GM10266 (cell line): ENCODE measurements at regions not wholly inside any gene's neighbourhood (a gene's known extent, or its start where the extent isn't known, plus 50 kb on each side); places are given as distances from the start of the nearest gene placed in this dataset.

Experiments used
- DNase-seq: peaks from one replicate; pipeline ENCODE4 v3.0.0; 2012; ENCODE audit errors: extremely low spot score
- TF ChIP-seq, protein P1 (sequence below): IDR thresholded peaks from 2 replicates; pipeline ENCODE4 v1.5.1; 2012; ENCODE audit warnings: mild to moderate bottlenecking, low read depth; ENCODE audit not compliant: control insufficient read depth, insufficient read depth; ENCODE audit errors: missing control alignments

DNA sequence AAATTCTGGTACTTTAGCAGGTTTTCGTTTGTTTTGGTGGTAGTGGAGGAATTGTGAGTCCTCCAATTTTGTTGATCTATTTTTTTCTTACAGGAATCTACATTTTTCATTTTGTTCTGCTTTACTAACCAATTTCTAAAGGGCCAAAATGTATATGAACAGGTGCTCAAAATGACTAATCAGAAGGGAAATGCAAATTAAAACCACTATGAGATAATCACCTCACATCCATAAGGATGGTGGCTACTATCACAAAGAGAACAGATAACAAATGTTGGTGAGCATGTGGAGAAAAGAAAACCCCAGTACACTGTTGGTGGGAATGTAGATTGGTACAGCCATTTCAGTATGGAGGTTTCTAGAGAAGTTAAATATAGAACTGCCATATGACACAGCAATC is 134.2 kb downstream of the LMO4 start:
- no peak for DNase-seq
- TF ChIP-seq, protein P1, sequence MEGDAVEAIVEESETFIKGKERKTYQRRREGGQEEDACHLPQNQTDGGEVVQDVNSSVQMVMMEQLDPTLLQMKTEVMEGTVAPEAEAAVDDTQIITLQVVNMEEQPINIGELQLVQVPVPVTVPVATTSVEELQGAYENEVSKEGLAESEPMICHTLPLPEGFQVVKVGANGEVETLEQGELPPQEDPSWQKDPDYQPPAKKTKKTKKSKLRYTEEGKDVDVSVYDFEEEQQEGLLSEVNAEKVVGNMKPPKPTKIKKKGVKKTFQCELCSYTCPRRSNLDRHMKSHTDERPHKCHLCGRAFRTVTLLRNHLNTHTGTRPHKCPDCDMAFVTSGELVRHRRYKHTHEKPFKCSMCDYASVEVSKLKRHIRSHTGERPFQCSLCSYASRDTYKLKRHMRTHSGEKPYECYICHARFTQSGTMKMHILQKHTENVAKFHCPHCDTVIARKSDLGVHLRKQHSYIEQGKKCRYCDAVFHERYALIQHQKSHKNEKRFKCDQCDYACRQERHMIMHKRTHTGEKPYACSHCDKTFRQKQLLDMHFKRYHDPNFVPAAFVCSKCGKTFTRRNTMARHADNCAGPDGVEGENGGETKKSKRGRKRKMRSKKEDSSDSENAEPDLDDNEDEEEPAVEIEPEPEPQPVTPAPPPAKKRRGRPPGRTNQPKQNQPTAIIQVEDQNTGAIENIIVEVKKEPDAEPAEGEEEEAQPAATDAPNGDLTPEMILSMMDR: no peak

DNA sequence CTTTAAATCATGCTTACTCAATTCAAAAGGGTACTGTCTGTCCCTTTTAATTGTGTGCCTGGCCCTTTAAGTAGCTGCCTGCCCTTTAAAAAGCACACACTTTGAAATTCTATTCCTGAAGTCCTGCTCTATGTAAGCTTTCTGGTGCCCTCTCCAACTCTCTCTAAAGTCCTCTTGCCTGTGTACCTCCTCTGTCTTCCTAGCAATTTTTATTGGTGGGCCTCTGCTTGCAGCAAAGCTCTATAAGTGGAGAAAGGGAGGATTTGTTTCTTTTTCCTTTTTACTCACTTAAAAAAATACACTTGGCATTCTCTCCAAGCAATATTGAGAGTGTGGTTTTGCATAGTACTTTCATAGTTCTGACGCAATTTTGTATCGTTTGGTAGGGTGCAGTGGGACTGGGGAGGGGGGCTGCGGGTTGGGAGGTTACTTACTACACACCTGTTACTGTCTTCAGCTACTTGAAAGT is 135.4 kb downstream of the LMO4 start:
- TF ChIP-seq, protein P1: no peak
- DNase-seq: peak; percentile 10

DNA sequence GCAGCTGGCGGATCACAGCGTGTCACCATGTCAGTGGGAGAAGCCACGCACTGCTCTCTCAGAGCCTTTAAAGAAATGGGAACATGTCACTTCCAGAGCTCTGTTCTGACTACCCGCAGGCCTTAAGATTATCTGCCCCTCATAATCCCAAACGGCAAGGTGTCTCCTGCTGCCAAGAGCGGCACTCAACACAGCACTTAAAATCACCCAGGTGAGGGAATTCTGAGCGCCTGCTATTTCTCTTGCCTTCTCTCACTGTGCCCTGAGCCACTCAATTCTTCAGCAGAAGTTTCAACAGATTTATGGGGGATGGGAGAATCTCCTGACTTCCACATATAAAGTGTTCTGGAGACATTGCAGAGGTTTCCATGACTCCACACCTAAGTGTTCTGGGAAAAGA is 137.9 kb downstream of the LMO4 start:
- no peak for DNase-seq
- TF ChIP-seq, protein P1: no peak

DNA sequence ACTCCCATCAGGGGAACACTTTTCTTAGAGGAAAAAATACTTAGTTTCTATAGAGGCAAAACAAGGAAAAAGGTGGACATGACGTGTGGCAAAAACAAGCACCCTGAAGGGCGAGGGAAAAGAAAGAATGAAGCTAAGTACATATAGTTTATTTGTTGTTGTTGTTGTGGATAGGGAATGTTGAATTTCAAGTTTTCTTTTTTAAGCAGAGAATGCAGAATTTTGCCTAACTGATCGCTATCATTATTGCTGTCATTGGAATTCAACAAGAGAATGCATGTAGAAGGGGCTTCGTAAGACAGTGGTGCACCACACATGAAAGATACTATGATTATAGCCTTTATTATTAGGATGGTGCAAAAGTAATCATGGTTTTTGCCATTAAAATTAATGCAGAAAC is 144.0 kb downstream of the LMO4 start:
- no peak for DNase-seq
- TF ChIP-seq, protein P1: no peak

DNA sequence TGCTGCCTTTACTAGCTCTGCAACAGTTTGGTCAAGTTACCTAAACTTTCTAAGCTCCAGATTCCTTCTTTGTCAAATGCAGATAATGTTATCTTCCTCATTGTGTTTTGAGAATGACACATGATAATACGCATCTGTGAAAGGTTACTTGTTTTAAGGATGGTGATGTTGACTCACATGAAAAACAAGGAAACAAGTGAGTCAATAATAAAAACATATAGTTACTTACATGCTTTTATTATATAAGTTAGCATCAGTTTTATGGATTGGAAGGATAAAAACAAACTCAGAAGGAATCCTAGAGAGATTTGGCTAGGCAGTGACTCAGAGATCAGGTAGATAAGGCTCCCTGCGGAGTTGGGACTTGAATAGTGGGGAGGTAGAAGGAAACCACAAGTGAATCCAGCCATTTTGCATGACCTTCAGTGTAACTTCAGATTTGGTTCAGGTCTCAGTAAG is 144.6 kb downstream of the LMO4 start:
- no peak for DNase-seq
- TF ChIP-seq, protein P1: no peak

DNA sequence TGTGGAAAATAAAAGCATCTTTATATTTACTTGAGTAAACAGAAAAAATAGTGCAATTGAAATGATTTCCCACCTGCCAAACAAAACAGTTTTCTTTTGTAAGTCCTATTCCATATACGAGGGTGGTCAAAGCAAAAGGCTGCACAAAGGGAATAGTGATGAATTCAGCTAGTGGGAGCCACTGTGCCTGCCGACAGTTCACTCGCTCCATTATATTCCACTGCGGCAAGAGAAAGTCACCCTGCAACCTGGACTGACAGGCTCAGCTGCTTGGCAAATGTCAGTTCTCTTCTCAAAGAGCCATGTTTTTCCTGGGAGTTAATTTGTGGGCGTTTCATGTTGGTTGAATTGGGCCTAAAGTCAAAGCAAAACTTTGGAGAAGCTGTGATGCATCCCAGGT is 145.4 kb downstream of the LMO4 start:
- no peak for DNase-seq
- TF ChIP-seq, protein P1: no peak

DNA sequence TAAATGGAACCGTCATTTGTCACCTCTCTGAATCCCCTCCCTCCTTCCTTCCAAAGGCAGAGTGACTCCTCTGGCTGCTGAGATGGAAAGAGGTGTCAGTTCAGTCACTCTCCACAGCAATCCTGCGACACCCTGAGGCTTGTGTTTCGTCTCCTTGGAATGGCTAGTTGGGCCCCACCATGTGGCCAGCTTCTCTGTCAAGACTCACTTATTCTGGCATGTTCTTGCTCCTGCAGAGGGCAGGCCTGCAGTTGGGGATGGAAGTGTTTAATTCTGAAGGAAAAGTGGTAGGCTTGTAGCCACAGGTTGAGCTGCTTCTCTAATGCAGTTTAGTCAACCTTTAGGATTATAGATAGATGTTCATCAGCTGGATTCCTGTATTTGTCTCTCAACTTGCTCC is 149.6 kb downstream of the LMO4 start:
- no peak for DNase-seq
- TF ChIP-seq, protein P1: peak; percentile 17
